A549 (cell line): ENCODE measurements at regions not wholly inside any gene's neighbourhood (a gene's known extent, or its start where the extent isn't known, plus 50 kb on each side); places are given as distances from the start of the nearest gene placed in this dataset.
A peak's percentile ranks its signal among the peaks of the same experiment; 100 is the strongest.

Source experiments
- ATAC-seq, 2 experiments: fragments of 200-7000 bp in 1 of 2; fragments of >200 bp in 1 of 2; cut with Nextera tagmentation in 1 of 2; cut with Tn5 transposase in 1 of 2; 3 replicates each; pipeline versions ENCODE4 v1.8.0 to v1.9.1; 2018 to 2020; ENCODE audit warnings: mild to moderate bottlenecking in 1 of 2, moderate library complexity in 1 of 2
- CTCF ChIA-PET: fragments of 300-600 bp; sonication (Branson Sonifier 250); formaldehyde crosslinking; extraction: SDS; loops from one replicate; lab custom pipeline; 2021; ENCODE audit warnings: antibody characterized with exemption, inconsistent platforms; lab: Yijun Ruan, JAX
- POLR2A ChIA-PET: fragments of 350-600 bp; formaldehyde crosslinking; extraction: SDS; loops from one replicate; lab custom pipeline; 2021; ENCODE audit warnings: antibody characterized with exemption, inconsistent platforms; lab: Yijun Ruan, JAX
- DNase-seq, 2 experiments: peaks; one replicate each; pipeline versions ENCODE4 v3.0.0 to v3.0.0-alpha.2; 2011 to 2016; ENCODE audit warnings: low read depth in 1 of 2, low spot score in 1 of 2
- FAIRE-seq: peaks from 2 replicates; lab custom pipeline; 2011; peaks lifted over from hg19 to GRCh38; lab: Jason Lieb, UNC
- H3K27ac ChIP-seq, 2 experiments: fragments of >200 bp; sonication (Bioruptor Twin); formaldehyde crosslinking; 3 replicates each; pipeline ENCODE4 v1.5.1; 2016 to 2017
- H3K4me1 ChIP-seq: fragments of >200 bp; sonication (Bioruptor Twin); formaldehyde crosslinking; 3 replicates; pipeline ENCODE4 v1.6.1; 2016
- H3K4me2 ChIP-seq: fragments of >200 bp; sonication (Bioruptor Twin); formaldehyde crosslinking; 3 replicates; pipeline ENCODE4 v1.6.1; 2016
- H3K4me3 ChIP-seq: fragments of >200 bp; sonication (Bioruptor Twin); formaldehyde crosslinking; 3 replicates; pipeline ENCODE4 v1.5.1; 2016
- H3K9me3 ChIP-seq: fragments of >200 bp; sonication (Bioruptor Twin); formaldehyde crosslinking; 3 replicates; pipeline ENCODE4 v1.6.1; 2016
- BHLHE40 ChIP-seq: IDR thresholded peaks from 2 replicates; pipeline ENCODE4 v1.6.1; 2012; ENCODE audit warnings: low read depth, low read length, inconsistent platforms
- CBX2 ChIP-seq: fragments of 200-600 bp; sonication (generic); IDR thresholded peaks from 2 replicates; pipeline ENCODE4 v1.6.1; 2016; ENCODE audit warnings: low read depth, mild to moderate bottlenecking, borderline replicate concordance
- CHD4 ChIP-seq: fragments of 200-600 bp; sonication (generic); IDR thresholded peaks from 2 replicates; pipeline ENCODE4 v1.6.1; 2016; ENCODE audit warnings: antibody characterized with exemption, mild to moderate bottlenecking, borderline replicate concordance
- CTCF ChIP-seq: fragments of >200 bp; sonication (Bioruptor Twin); formaldehyde crosslinking; IDR thresholded peaks from 3 replicates; pipeline ENCODE4 v1.5.1; 2016
- EHF ChIP-seq: fragments of 250-450 bp; sonication (Bioruptor Pico); IDR thresholded peaks from 2 replicates; pipeline ENCODE4 v1.5.0; 2020; ENCODE audit warnings: mild to moderate bottlenecking
- EHMT2 ChIP-seq: fragments of 200-600 bp; sonication (generic); IDR thresholded peaks from 2 replicates; pipeline ENCODE4 v1.6.1; 2016; ENCODE audit warnings: antibody characterized with exemption, low read depth, mild to moderate bottlenecking, moderate library complexity
- ELK1 ChIP-seq: fragments of 150-350 bp; IDR thresholded peaks from 2 replicates; pipeline ENCODE4 v1.6.1; 2014; ENCODE audit warnings: low read depth, mild to moderate bottlenecking, low read length
- ESRRA ChIP-seq: fragments of 150-350 bp; IDR thresholded peaks from 2 replicates; pipeline ENCODE4 v1.6.1; 2014; ENCODE audit warnings: mild to moderate bottlenecking, low read length, borderline replicate concordance
- FOSL2 ChIP-seq, 2 experiments: fragments of 450-650 bp in 1 of 2; fragments of >200 bp in 1 of 2; sonication (Bioruptor Twin) in 1 of 2; formaldehyde crosslinking; IDR thresholded peaks; 2 replicates each; pipeline versions ENCODE4 v1.5.0 to v1.6.1; 2016 to 2020; ENCODE audit warnings: mild to moderate bottlenecking in 1 of 2, moderate library complexity in 1 of 2
- FOXS1 ChIP-seq: fragments of 250-450 bp; sonication (Bioruptor Pico); IDR thresholded peaks from 2 replicates; pipeline ENCODE4 v1.5.0; 2020; ENCODE audit warnings: mild to moderate bottlenecking, moderate library complexity
- GATA3 ChIP-seq: IDR thresholded peaks from 2 replicates; pipeline ENCODE4 v1.6.1; 2012; ENCODE audit warnings: borderline replicate concordance
- HEYL ChIP-seq: fragments of 250-450 bp; sonication (Bioruptor Pico); IDR thresholded peaks from 2 replicates; pipeline ENCODE4 v1.8.0; 2021; ENCODE audit warnings: mild to moderate bottlenecking, moderate library complexity
- HMGXB4 ChIP-seq: fragments of 250-450 bp; sonication (Bioruptor Pico); IDR thresholded peaks from 2 replicates; pipeline ENCODE4 v1.5.0; 2021; ENCODE audit warnings: mild to moderate bottlenecking, moderate library complexity, borderline replicate concordance
- HOXB13 ChIP-seq: fragments of 250-450 bp; sonication (Bioruptor Pico); IDR thresholded peaks from 2 replicates; pipeline ENCODE4 v1.5.0; 2020; ENCODE audit warnings: low read depth, mild to moderate bottlenecking, moderate library complexity
- HOXB5 ChIP-seq: fragments of 250-450 bp; sonication (Bioruptor Pico); IDR thresholded peaks from 2 replicates; pipeline ENCODE4 v1.5.0; 2020; ENCODE audit warnings: mild to moderate bottlenecking, moderate library complexity
- KDM5A ChIP-seq: fragments of 200-600 bp; sonication (generic); IDR thresholded peaks from 2 replicates; pipeline ENCODE4 v1.6.1; 2016; ENCODE audit warnings: antibody characterized with exemption, mild to moderate bottlenecking
- NFE2L2 ChIP-seq: fragments of 150-350 bp; conservative IDR thresholded peaks from 2 replicates; pipeline ENCODE4 v1.6.1; 2014; ENCODE audit warnings: low read length
- PHF8 ChIP-seq: fragments of 200-600 bp; sonication (generic); IDR thresholded peaks from 2 replicates; pipeline ENCODE4 v1.6.1; 2016; ENCODE audit warnings: low read depth, mild to moderate bottlenecking, antibody characterized with exemption, moderate library complexity, borderline replicate concordance
- POLR2AphosphoS2 ChIP-seq: conservative IDR thresholded peaks from 2 replicates; pipeline ENCODE4 v1.6.1; 2012; ENCODE audit warnings: low read length, improper control_type of control experiment, inconsistent platforms
- RCOR1 ChIP-seq: fragments of 150-350 bp; IDR thresholded peaks from 2 replicates; pipeline ENCODE4 v1.6.1; 2014; ENCODE audit warnings: antibody characterized with exemption, low read length, low read depth
- SMC3 ChIP-seq: fragments of >200 bp; sonication (Bioruptor Twin); formaldehyde crosslinking; IDR thresholded peaks from 3 replicates; pipeline ENCODE4 v1.6.1; 2018; ENCODE audit warnings: inconsistent platforms
- SREBF2 ChIP-seq: fragments of 450-650 bp; IDR thresholded peaks from 2 replicates; pipeline ENCODE4 v1.6.1; 2014; ENCODE audit warnings: mild to moderate bottlenecking, moderate library complexity
- TP53 ChIP-seq: fragments of 250-450 bp; sonication (Bioruptor Pico); IDR thresholded peaks from 2 replicates; pipeline ENCODE4 v1.5.0; 2021; ENCODE audit warnings: mild to moderate bottlenecking, moderate library complexity
- USF2 ChIP-seq: fragments of 450-650 bp; IDR thresholded peaks from 2 replicates; pipeline ENCODE4 v1.6.1; 2014; ENCODE audit warnings: antibody characterized with exemption
- ZC3H11A ChIP-seq: fragments of 450-650 bp; IDR thresholded peaks from 2 replicates; pipeline ENCODE4 v1.6.1; 2014; ENCODE audit warnings: antibody characterized with exemption, mild to moderate bottlenecking
- ZSCAN20 ChIP-seq: fragments of 250-450 bp; sonication (Bioruptor Pico); IDR thresholded peaks from 2 replicates; pipeline ENCODE4 v1.8.0; 2022; ENCODE audit warnings: mild to moderate bottlenecking, moderate library complexity
- WGBS: methylation state at CpG from one replicate; pipeline ENCODE4 v1.1.6; 2017; ENCODE audit errors: missing lambda C conversion rate; 5-methylcytosine and 5-hydroxymethylcytosine counted together

- no peak for TF ChIP-seq ZC3H11A
Observed at GRCh38 chr13:44231786-44232516, 141.7 kb upstream of the SERP2 start (continued).

GRCh38 chr13:44232774-44233173 lies 140.8 kb upstream of the SERP2 start:
- no peak for TF ChIP-seq ELK1
- no peak for TF ChIP-seq ZSCAN20
- no peak for TF ChIP-seq CTCF
- no peak for TF ChIP-seq HOXB13
- no peak for TF ChIP-seq TP53 (CRISPR knock-in tag)
- TF ChIP-seq FOXS1 (CRISPR knock-in tag) = no peak
- TF ChIP-seq PHF8 = no peak
- TF ChIP-seq NFE2L2 = no peak
- no peak for TF ChIP-seq USF2
- TF ChIP-seq GATA3 = no peak
- no peak for TF ChIP-seq HOXB5
- no peak for TF ChIP-seq EHMT2
- TF ChIP-seq RCOR1 = no peak
- TF ChIP-seq SMC3 = no peak
- no peak for TF ChIP-seq POLR2AphosphoS2
- DNase-seq (no peak), ATAC-seq (no peak), FAIRE-seq (no peak)
- Histone ChIP-seq H3K4me2 (peak overlapping the region; percentile 74), H3K27ac (peak overlapping the region; percentile 90 to 97), H3K4me1 (peaks cover 62% of the 10 kb centered on the region), H3K4me3 (no peak overlapping the region), H3K9me3 (peaks cover 6% of the 10 kb centered on the region; the same call in 2 of the 3 replicates)
- ChIA-PET POLR2A (interaction anchor here (1.7 to 2.3 kb wide), 2 partner anchors 68 to 204 kb away, joined by 7 to 12 read pairs; no protein-coding TSS in a partner anchor), CTCF (interaction anchor here (0.9 to 1.3 kb wide), 6 partner anchors 12 to 325 kb away, joined by 3 to 4 read pairs (median 4); no protein-coding TSS in a partner anchor)
- 78% methylated on average over 6 of the region's 6 CpGs for WGBS

- peaks cover 65% of the 10 kb centered on the region for H3K4me1 ChIP-seq
- FAIRE-seq (no peak), ATAC-seq (no peak), DNase-seq (no peak)
- 81% methylated on average over 1 of the region's 1 CpG for WGBS
- ChIA-PET POLR2A (interaction anchor here (1.0 kb wide), 1 partner anchor 201 kb away, joined by 3 read pairs; no protein-coding TSS in a partner anchor), CTCF (interaction anchor here (1.6 kb wide), 1 partner anchor 9 kb away, joined by 6 read pairs; no protein-coding TSS in a partner anchor)
- no peak overlapping the region for H3K4me3 ChIP-seq
- H3K27ac ChIP-seq = peak overlapping the region; percentile 90 to 97; a peak in 5 of 6 replicates
- H3K4me2 ChIP-seq = no peak overlapping the region
- H3K9me3 ChIP-seq = peaks cover 6% of the 10 kb centered on the region; the same call in 2 of the 3 replicates
- TF ChIP-seq FOSL2 (IDR thresholded peaks at IDR 0.05) (no peak), FOSL2 (CRISPR knock-in tag; IDR thresholded peaks at IDR 0.05) (no peak), ESRRA (no peak), CBX2 (no peak), HEYL (CRISPR knock-in tag) (no peak), CHD4 (no peak), SREBF2 (no peak), EHF (CRISPR knock-in tag) (no peak), HMGXB4 (CRISPR knock-in tag) (no peak), POLR2AphosphoS2 (no peak), BHLHE40 (no peak), KDM5A (no peak)
Observed at GRCh38 chr13:44234566-44234965, 139.1 kb upstream of the SERP2 start.
